Osteocyte (in vitro differentiated cells): ENCODE measurements at regions not wholly inside any gene's neighbourhood (a gene's known extent, or its start where the extent isn't known, plus 50 kb on each side); places are given as distances from the start of the nearest gene placed in this dataset.

Experiments used
- DNase-seq: peaks from one replicate; pipeline ENCODE4 v3.0.0; 2021; ENCODE audit warnings: mixed read lengths; ENCODE audit not compliant: unreplicated experiment; ENCODE audit errors: extremely low spot score
- H3K27ac Mint-ChIP-seq: one replicate; pipeline ENCODE4 v1.8.0; 2021; ENCODE audit warnings: mild to moderate bottlenecking, mixed read lengths; ENCODE audit not compliant: unreplicated experiment
- H3K27me3 Mint-ChIP-seq: one replicate; pipeline ENCODE4 v1.8.0; 2021; ENCODE audit warnings: mixed read lengths; ENCODE audit not compliant: unreplicated experiment
- H3K36me3 Mint-ChIP-seq: one replicate; pipeline ENCODE4 v1.8.0; 2021; ENCODE audit warnings: mixed read lengths; ENCODE audit not compliant: unreplicated experiment
- H3K4me1 Mint-ChIP-seq: one replicate; pipeline ENCODE4 v1.8.0; 2021; ENCODE audit warnings: mixed read lengths; ENCODE audit not compliant: unreplicated experiment
- H3K4me3 Mint-ChIP-seq: one replicate; pipeline ENCODE4 v1.8.0; 2021; ENCODE audit warnings: mild to moderate bottlenecking, moderate library complexity, mixed read lengths; ENCODE audit not compliant: unreplicated experiment
- H3K9me3 Mint-ChIP-seq: one replicate; pipeline ENCODE4 v1.8.0; 2021; ENCODE audit warnings: mixed read lengths; ENCODE audit not compliant: unreplicated experiment
- CTCF ChIP-seq: fragments of 200-600 bp; sonication (generic); IDR thresholded peaks from 2 replicates; pipeline ENCODE4 v1.5.0; 2021; ENCODE audit warnings: antibody characterized with exemption, mild to moderate bottlenecking, moderate library complexity

- TF ChIP-seq CTCF, result no peak
- peaks cover 7% of the 10 kb centered on the region for H3K27me3 Mint-ChIP-seq
- no peaks in the 10 kb centered on the region for H3K36me3 Mint-ChIP-seq
- no peaks in the 10 kb centered on the region for H3K4me1 Mint-ChIP-seq
- no peak overlapping the region for H3K4me3 Mint-ChIP-seq
- H3K27ac Mint-ChIP-seq, result no peak overlapping the region
- H3K9me3 Mint-ChIP-seq, result no peaks in the 10 kb centered on the region
- DNase-seq, result no peak
These were observed 149.3 kb upstream of the GYPA start for GRCh38 chr4:144289667-144290428.

GRCh38 chr4:144291164-144291563 is 150.6 kb upstream of the GYPA start:
- DNase-seq, result no peak
- Mint-ChIP-seq H3K4me3 (no peak overlapping the region), H3K4me1 (no peaks in the 10 kb centered on the region), H3K27ac (no peak overlapping the region), H3K27me3 (peaks cover 7% of the 10 kb centered on the region), H3K9me3 (no peaks in the 10 kb centered on the region), H3K36me3 (no peaks in the 10 kb centered on the region)
- no peak for TF ChIP-seq CTCF

- Mint-ChIP-seq H3K27ac (no peak overlapping the region), H3K4me1 (no peaks in the 10 kb centered on the region), H3K4me3 (no peak overlapping the region), H3K9me3 (no peaks in the 10 kb centered on the region), H3K36me3 (no peaks in the 10 kb centered on the region), H3K27me3 (peaks cover 11% of the 10 kb centered on the region)
- TF ChIP-seq CTCF, result no peak
- no peak for DNase-seq
These were observed 153.7 kb upstream of the GYPA start for GRCh38 chr4:144294211-144294610.

GRCh38 chr4:144295286-144295995 is 154.9 kb upstream of the GYPA start:
- no peaks in the 10 kb centered on the region for H3K36me3 Mint-ChIP-seq
- no peak for DNase-seq
- H3K9me3 Mint-ChIP-seq, result no peaks in the 10 kb centered on the region
- H3K27me3 Mint-ChIP-seq, result peaks cover 16% of the 10 kb centered on the region
- no peak for TF ChIP-seq CTCF
- no peaks in the 10 kb centered on the region for H3K4me1 Mint-ChIP-seq
- no peak overlapping the region for H3K27ac Mint-ChIP-seq
- no peak overlapping the region for H3K4me3 Mint-ChIP-seq

GRCh38 chr4:144296941-144297340 is 156.4 kb upstream of the GYPA start:
- no peak for TF ChIP-seq CTCF
- peaks cover 16% of the 10 kb centered on the region for H3K27me3 Mint-ChIP-seq
- H3K27ac Mint-ChIP-seq, result no peak overlapping the region
- no peak for DNase-seq
- no peak overlapping the region for H3K4me3 Mint-ChIP-seq
- H3K36me3 Mint-ChIP-seq, result no peaks in the 10 kb centered on the region
- H3K4me1 Mint-ChIP-seq, result no peaks in the 10 kb centered on the region
- H3K9me3 Mint-ChIP-seq, result no peaks in the 10 kb centered on the region
